GM12872 (cell line): ENCODE measurements at regions not wholly inside any gene's neighbourhood (a gene's known extent, or its start where the extent isn't known, plus 50 kb on each side); places are given as distances from the start of the nearest gene placed in this dataset.

Source experiments
- CTCF ChIP-seq: IDR thresholded peaks from 3 replicates; pipeline ENCODE4 v1.5.1; 2011; ENCODE audit warnings: low read depth, mild to moderate bottlenecking, low read length, moderate library complexity; ENCODE audit not compliant: insufficient read depth

GRCh38 chr3:180265551-180265950, 228.8 kb upstream of the PEX5L start:
- TF ChIP-seq CTCF: no peak

GRCh38 chr3:180267202-180267843, 230.6 kb upstream of the PEX5L start:
- TF ChIP-seq CTCF: no peak

- no peak for TF ChIP-seq CTCF
Observed at GRCh38 chr3:180274536-180274935, 237.8 kb upstream of the PEX5L start.

GRCh38 chr3:180275176-180275575, 238.4 kb upstream of the PEX5L start:
- no peak for TF ChIP-seq CTCF

GRCh38 chr3:180277041-180277440, 240.3 kb upstream of the PEX5L start:
- no peak for TF ChIP-seq CTCF

GRCh38 chr3:180278583-180279188, 241.9 kb upstream of the PEX5L start:
- no peak for TF ChIP-seq CTCF

- no peak for TF ChIP-seq CTCF
Observed at GRCh38 chr3:180280555-180280954, 243.8 kb upstream of the PEX5L start.

GRCh38 chr3:180282386-180282785, 245.6 kb upstream of the PEX5L start:
- TF ChIP-seq CTCF: no peak
